AG09319 (cell line): ENCODE measurements at regions not wholly inside any gene's neighbourhood (a gene's known extent, or its start where the extent isn't known, plus 50 kb on each side); places are given as distances from the start of the nearest gene placed in this dataset.

Experiments
- DNase-seq: peaks from one replicate; pipeline ENCODE4 v3.0.0-alpha.2; 2010; ENCODE audit warnings: low read depth; ENCODE audit errors: extremely low read depth
- TF ChIP-seq, protein P1 (sequence below): IDR thresholded peaks from 2 replicates; pipeline ENCODE4 v1.5.1; 2011; ENCODE audit warnings: low read depth, mild to moderate bottlenecking, inconsistent platforms, low read length, moderate library complexity

DNA sequence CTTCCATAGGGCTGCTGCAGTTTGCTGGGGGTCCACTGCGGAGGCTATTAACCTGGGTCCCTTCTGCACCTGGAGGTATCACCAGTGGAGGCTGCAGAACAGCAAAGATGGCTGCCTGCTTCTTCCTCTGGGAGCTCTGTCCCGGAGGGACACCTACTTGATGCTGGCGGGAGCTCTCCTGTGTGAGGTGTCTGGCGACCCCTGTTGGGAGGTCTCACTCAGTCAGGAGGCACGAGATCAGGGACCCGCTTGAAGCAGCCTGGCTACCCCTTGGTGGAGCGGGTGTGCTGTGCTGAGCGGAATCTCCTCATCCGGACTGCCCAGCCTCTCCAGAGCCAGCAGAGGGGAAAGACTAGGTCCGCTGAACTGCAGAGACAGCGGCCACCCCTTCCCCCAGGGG, 56.0 kb upstream of the CTXND1 start:
- TF ChIP-seq, protein P1, sequence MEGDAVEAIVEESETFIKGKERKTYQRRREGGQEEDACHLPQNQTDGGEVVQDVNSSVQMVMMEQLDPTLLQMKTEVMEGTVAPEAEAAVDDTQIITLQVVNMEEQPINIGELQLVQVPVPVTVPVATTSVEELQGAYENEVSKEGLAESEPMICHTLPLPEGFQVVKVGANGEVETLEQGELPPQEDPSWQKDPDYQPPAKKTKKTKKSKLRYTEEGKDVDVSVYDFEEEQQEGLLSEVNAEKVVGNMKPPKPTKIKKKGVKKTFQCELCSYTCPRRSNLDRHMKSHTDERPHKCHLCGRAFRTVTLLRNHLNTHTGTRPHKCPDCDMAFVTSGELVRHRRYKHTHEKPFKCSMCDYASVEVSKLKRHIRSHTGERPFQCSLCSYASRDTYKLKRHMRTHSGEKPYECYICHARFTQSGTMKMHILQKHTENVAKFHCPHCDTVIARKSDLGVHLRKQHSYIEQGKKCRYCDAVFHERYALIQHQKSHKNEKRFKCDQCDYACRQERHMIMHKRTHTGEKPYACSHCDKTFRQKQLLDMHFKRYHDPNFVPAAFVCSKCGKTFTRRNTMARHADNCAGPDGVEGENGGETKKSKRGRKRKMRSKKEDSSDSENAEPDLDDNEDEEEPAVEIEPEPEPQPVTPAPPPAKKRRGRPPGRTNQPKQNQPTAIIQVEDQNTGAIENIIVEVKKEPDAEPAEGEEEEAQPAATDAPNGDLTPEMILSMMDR: no peak
- no peak for DNase-seq

- TF ChIP-seq, protein P1: peak; percentile 53
- DNase-seq: peak; percentile 2
Measured at GRCh38 chr15:80309769-80310384, 57.9 kb upstream of the CTXND1 start.

DNA sequence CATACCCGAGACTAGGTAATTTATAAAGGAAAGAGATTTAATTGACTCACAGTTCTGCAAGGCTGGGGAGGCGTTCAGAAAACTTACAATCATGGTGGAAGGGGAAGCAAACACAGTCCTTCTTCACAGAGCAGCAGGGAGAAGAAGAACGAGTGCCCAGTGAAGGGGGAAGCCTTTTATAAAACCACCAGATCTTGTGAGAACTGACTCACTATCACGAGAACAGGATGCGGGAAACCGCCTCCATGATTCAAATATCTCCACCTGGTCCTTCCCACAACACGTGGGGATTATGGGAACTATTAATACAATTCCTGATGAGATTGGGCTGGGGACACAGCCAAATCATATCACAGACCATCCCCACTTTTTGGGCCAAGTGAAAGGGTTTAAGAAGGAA, 58.8 kb upstream of the CTXND1 start:
- TF ChIP-seq, protein P1: no peak
- no peak for DNase-seq

- TF ChIP-seq, protein P1: no peak
- DNase-seq: no peak
Measured at GRCh38 chr15:80315289-80315987, 63.4 kb upstream of the CTXND1 start.

DNA sequence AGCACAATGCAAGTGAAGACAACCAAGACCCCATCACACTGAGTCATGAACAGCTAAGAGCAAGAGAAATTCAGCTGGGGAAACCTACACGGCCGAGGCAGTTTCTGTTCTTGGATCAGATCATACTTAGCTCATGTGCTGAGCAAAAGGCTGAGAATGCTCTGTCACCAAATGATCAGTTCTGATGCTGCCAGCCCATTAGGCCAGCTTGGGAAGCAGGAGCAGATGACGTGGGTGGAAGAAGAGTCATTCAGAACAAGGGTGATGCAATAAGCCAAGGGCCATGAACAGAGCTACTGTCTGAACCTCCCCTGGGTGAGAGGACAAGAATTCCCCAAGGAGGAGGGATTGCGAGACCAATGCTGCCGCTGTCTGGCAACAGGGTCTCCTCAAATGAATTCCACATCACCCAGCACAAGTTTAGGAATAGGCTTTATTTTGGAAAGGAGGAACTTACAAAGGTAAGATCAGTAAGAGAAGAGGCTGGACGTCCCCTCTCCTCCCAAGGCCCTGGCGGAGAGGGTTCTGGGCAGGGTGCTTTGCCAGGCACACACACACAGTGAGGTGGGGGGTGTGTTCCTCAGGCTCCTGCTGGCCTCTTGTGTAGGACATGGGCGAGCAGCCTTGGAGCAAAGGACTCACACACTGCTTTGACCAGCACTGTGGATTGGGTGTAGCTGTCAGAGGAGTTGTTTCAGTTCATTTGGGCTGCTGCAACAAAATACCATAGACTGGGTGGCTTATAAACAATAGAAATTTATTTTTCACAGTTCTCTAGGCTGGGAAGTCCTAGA, 65.6 kb upstream of the CTXND1 start:
- DNase-seq: peak; percentile 65
- TF ChIP-seq, protein P1: no peak

GRCh38 chr15:80321853-80322252, 69.8 kb upstream of the CTXND1 start:
- TF ChIP-seq, protein P1: no peak
- DNase-seq: no peak

DNA sequence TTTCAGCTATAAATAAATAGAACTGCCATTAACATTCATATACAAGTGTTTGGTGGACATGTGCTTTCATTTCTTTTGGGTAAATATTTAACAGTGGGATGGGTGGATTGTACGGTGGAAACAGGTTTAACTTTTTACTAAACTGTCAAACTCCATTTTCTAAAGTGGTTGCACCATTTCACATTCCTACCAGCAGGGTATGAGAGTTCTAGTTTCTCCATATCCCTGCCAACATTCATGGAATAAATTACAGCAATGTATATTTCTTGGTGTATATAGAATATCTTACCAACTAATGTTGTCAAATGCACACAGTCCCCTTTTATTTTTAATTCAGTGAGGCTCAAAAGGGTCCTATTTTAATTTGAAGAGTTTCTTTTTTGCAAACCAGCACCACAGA, 71.3 kb upstream of the CTXND1 start:
- DNase-seq: no peak
- TF ChIP-seq, protein P1: peak; percentile 13
